ENCODE measurements at regions not wholly inside any gene's neighbourhood (a gene's known extent, or its start where the extent isn't known, plus 50 kb on each side); places are given as distances from the start of the nearest gene placed in this dataset.
A peak's percentile ranks its signal among the peaks of the same experiment; 100 is the strongest.

DNA sequence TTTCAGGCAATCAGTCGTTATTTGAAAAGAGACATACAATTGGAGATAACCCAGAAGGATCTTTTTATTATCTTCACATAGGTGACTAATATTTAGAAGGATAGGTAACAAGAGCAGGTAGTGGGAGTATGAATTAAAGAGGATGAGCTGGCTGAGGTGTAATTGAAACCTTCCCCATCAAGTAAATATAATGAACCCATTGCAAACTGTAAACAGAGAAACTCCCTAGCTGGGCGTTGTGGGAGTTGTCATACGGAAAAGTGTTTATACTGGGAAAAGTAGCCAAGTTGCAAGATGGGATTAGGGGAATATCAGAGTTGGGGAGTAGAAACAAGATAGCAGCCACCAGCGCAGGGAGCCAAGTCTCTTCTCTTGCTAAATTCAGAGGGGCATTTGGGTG, 448.4 kb downstream of the COG6 start:
- Histone ChIP-seq H3K9me3 (no peaks in the 10 kb centered on the region), H3K27ac (no peak overlapping the region), H3K4me1 (ENCODE audit: insufficient read depth) (no peaks in the 10 kb centered on the region), H3K4me3 (no peak overlapping the region), H3K27me3 (no peaks in the 10 kb centered on the region), H3K36me3 (no peaks in the 10 kb centered on the region)
- WGBS, 3 donors, result 30 to 46% (median 39%) methylated on average over 4 of the region's 4 CpGs
- no peak for TF ChIP-seq EP300 (IDR thresholded peaks at IDR 0.05)
- TF ChIP-seq POLR2A (IDR thresholded peaks at IDR 0.05), result no peak
- TF ChIP-seq, protein P1, sequence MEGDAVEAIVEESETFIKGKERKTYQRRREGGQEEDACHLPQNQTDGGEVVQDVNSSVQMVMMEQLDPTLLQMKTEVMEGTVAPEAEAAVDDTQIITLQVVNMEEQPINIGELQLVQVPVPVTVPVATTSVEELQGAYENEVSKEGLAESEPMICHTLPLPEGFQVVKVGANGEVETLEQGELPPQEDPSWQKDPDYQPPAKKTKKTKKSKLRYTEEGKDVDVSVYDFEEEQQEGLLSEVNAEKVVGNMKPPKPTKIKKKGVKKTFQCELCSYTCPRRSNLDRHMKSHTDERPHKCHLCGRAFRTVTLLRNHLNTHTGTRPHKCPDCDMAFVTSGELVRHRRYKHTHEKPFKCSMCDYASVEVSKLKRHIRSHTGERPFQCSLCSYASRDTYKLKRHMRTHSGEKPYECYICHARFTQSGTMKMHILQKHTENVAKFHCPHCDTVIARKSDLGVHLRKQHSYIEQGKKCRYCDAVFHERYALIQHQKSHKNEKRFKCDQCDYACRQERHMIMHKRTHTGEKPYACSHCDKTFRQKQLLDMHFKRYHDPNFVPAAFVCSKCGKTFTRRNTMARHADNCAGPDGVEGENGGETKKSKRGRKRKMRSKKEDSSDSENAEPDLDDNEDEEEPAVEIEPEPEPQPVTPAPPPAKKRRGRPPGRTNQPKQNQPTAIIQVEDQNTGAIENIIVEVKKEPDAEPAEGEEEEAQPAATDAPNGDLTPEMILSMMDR (IDR thresholded peaks at IDR 0.05), result no peak
- no peak for DNase-seq
- intact Hi-C loops (cut with DNase I), result no loop called here

DNA sequence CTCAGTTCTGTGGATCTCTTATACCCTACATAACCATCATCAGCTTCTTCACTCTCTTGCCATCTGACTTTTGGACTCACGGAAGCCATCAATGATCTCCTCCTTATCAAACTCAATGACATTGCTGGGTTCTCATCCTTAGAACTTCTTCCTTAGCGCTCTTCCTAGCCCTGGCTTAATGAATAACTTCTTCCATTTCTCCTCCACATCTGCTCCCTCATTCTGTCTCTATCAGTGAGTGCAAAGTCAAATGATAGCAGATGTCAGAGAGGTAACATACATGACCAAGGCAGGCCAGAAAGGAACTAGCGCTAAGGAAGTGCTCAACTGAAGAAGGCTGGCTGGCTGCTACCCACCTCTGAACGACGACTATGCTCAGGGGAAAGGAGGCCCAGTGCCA, 449.8 kb downstream of the COG6 start:
- Histone ChIP-seq H3K27ac (no peak overlapping the region), H3K27me3 (no peaks in the 10 kb centered on the region), H3K36me3 (no peaks in the 10 kb centered on the region), H3K9me3 (no peaks in the 10 kb centered on the region), H3K4me1 (ENCODE audit: insufficient read depth) (no peaks in the 10 kb centered on the region), H3K4me3 (no peak overlapping the region)
- 90 to 94% (median 93%) methylated on average over 5 of the region's 5 CpGs for WGBS, 3 donors
- TF ChIP-seq EP300 (IDR thresholded peaks at IDR 0.05) (no peak), POLR2A (IDR thresholded peaks at IDR 0.05) (no peak)
- TF ChIP-seq, protein P1 (IDR thresholded peaks at IDR 0.05), result no peak
- no peak for DNase-seq
- intact Hi-C loops (cut with DNase I), result no loop called here

DNA sequence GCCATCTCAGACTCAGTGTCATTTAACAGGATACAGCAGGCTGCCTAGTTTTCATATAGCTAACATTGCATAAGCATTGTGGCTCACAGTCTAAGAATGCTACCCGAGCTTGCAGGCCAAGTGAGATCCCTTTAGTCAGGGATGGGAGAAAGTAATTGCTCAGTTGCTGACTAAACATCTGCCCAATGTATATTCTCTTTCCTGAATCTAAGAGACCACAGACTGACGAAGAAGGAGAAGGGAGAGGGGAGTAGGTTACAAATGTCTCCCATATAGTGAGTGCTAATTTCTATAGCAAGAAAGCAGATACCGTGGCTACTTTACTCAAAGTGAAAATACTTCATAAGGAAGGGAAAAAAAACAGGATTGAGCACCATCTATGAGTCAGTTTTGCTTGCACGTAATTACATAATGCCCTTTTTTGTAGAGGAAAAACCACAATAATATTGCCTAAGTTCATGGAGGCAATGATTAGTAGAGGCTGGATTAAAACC, 453.9 kb downstream of the COG6 start:
- H3K27ac ChIP-seq, result no peak overlapping the region
- no peaks in the 10 kb centered on the region for H3K27me3 ChIP-seq
- 66 to 86% (median 74%) methylated on average over 4 of the region's 4 CpGs for WGBS, 3 donors
- DNase-seq, result no peak
- no peaks in the 10 kb centered on the region for H3K4me1 ChIP-seq (ENCODE audit: insufficient read depth)
- no peaks in the 10 kb centered on the region for H3K36me3 ChIP-seq
- intact Hi-C loops (cut with DNase I), result no loop called here
- TF ChIP-seq EP300 (IDR thresholded peaks at IDR 0.05), result no peak
- no peak for TF ChIP-seq POLR2A (IDR thresholded peaks at IDR 0.05)
- TF ChIP-seq, protein P1 (IDR thresholded peaks at IDR 0.05), result no peak
- H3K4me3 ChIP-seq, result no peak overlapping the region
- H3K9me3 ChIP-seq, result no peaks in the 10 kb centered on the region

DNA sequence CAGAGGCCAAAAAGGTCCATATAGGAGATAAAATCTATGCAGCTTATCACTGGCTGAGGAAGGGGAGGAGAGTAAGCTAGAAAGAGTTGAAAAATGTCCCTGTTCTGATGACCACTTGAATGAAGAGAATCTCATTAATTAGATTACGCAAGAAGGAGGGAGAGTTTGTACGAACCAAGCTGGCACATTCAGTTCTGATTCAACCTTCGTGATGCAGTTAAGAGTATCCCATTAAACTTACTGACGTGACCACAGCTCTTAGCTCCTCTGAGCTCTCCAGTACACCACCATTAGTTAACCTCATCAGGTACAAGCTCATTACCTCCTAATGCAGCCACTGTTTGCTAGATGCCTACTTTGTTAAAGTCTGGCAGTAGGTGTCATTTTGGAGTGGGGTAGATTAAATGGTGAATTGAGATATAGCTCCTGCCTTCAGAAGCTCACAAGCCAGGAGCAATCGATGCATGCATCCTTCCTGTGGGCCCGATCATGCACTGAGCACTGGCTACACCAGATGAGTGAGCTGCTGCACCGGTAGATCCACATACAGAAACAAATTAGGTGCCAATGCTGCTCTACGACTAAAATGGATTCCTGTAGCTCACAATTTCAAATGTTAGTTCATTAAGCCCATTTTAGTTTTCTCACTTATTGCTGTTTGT, 458.3 kb downstream of the COG6 start:
- no peaks in the 10 kb centered on the region for H3K27me3 ChIP-seq
- intact Hi-C loops (cut with DNase I), result no loop called here
- WGBS, 3 donors, result 85 to 87% (median 85%) methylated on average over 8 of the region's 8 CpGs
- H3K4me1 ChIP-seq (ENCODE audit: insufficient read depth), result peaks cover 3% of the 10 kb centered on the region
- H3K27ac ChIP-seq, result no peak overlapping the region
- DNase-seq, result no peak
- no peaks in the 10 kb centered on the region for H3K36me3 ChIP-seq
- H3K9me3 ChIP-seq, result no peaks in the 10 kb centered on the region
- H3K4me3 ChIP-seq, result no peak overlapping the region
- TF ChIP-seq EP300 (IDR thresholded peaks at IDR 0.05), result peak; percentile 59
- TF ChIP-seq POLR2A (IDR thresholded peaks at IDR 0.05), result no peak

DNA sequence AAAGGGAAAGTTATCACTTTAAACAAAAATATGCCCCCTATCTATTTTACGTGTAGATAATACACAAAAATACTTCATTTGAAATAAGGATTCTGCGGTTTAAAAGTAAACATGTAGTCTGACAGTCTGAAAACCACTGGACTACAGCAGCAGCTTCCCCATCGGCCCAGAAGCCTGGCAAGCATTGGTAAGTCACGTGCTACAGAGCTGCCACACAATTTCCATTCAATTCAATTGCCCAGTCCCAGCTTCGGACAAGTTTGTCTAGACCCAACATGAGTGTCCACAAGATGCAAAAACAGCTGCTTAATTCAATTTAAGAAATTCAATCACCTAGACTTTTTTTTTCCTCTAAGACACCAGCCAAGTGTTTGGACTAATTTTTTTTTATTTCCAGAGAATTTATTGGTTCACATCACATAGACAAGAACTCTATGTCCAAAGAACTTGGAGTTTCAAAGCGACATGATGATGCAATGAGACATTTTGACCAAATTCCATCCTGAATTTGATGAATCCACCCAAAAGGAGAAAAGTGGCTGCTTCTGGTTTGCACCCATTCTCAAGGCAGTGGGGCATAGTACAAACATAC, 458.9 kb downstream of the COG6 start:
- H3K4me3 ChIP-seq, result no peak overlapping the region
- no peaks in the 10 kb centered on the region for H3K9me3 ChIP-seq
- TF ChIP-seq POLR2A (IDR thresholded peaks at IDR 0.05) (no peak), EP300 (IDR thresholded peaks at IDR 0.05) (no peak)
- TF ChIP-seq, protein P1 (IDR thresholded peaks at IDR 0.05), result no peak
- no peaks in the 10 kb centered on the region for H3K27me3 ChIP-seq
- H3K27ac ChIP-seq, result no peak overlapping the region
- no peaks in the 10 kb centered on the region for H3K36me3 ChIP-seq
- 84 to 92% (median 87%) methylated on average over 6 of the region's 6 CpGs for WGBS, 3 donors
- intact Hi-C loops (cut with DNase I), result no loop called here
- H3K4me1 ChIP-seq (ENCODE audit: insufficient read depth), result peaks cover 3% of the 10 kb centered on the region
- no peak for DNase-seq
